ENCODE measurements at regions not wholly inside any gene's neighbourhood (a gene's known extent, or its start where the extent isn't known, plus 50 kb on each side); places are given as distances from the start of the nearest gene placed in this dataset.

- no peak for TF ChIP-seq POLR2AphosphoS5 (IDR thresholded peaks at IDR 0.05)
- no peak for TF ChIP-seq CTCF (IDR thresholded peaks at IDR 0.05)
- no peak for TF ChIP-seq POLR2A (IDR thresholded peaks at IDR 0.05)
- no peak for TF ChIP-seq EP300 (IDR thresholded peaks at IDR 0.05)
Observed at GRCh38 chr16:7132465-7132864, 200.2 kb upstream of the RBFOX1 start.
